Loucy (cell line): ENCODE measurements at regions not wholly inside any gene's neighbourhood (a gene's known extent, or its start where the extent isn't known, plus 50 kb on each side); places are given as distances from the start of the nearest gene placed in this dataset.

Experiments used
- CTCF ChIP-seq: fragments of 200-600 bp; sonication (generic); conservative IDR thresholded peaks from 2 replicates; pipeline ENCODE4 v1.5.1; 2014; ENCODE audit warnings: mild to moderate bottlenecking, antibody characterized with exemption, low read length
- EZH2phosphoT487 ChIP-seq: fragments of 200-600 bp; IDR thresholded peaks from 2 replicates; pipeline ENCODE4 v1.6.1; 2018; ENCODE audit warnings: antibody characterized with exemption, mild to moderate bottlenecking, moderate library complexity, borderline replicate concordance

GRCh38 chr1:2946291-2946690 lies 75.0 kb upstream of the ACTRT2 start:
- TF ChIP-seq EZH2phosphoT487 (no peak), CTCF (no peak)
